K562 (cell line): ENCODE measurements at regions not wholly inside any gene's neighbourhood (a gene's known extent, or its start where the extent isn't known, plus 50 kb on each side); places are given as distances from the start of the nearest gene placed in this dataset.

Experiments used
- ATAC-seq: fragments of 200-7000 bp; cut with Tn5 transposase; 3 replicates; pipeline ENCODE4 v1.9.1; 2020; ENCODE audit warnings: moderate library complexity
- BruUV-seq: library from RNA; stranded (reverse); fragments of 400-500 nt; replicated peaks from 2 replicates; lab custom pipeline; 2021; lab: Mats Ljungman, UMichigan
- CTCF ChIA-PET: fragments of 300-600 bp; formaldehyde crosslinking; extraction: SDS; loops from one replicate; lab custom pipeline; 2021; ENCODE audit warnings: low intra/inter-chr PET ratio; lab: Yijun Ruan, JAX
- POLR2A ChIA-PET: fragments of 300-600, 350-650 bp; sonication (Branson Sonifier 250); formaldehyde crosslinking; extraction: SDS; loops from one replicate; lab custom pipeline; 2021; ENCODE audit warnings: antibody characterized with exemption, inconsistent platforms; lab: Yijun Ruan, JAX
- DNase-seq, 4 experiments: peaks; one replicate each; pipeline versions ENCODE4 v3.0.0 to v3.0.0-alpha.2; 2011 to 2018; ENCODE audit warnings: low spot score in 3 of 4, mixed read lengths in 3 of 4; ENCODE audit errors: extremely low read depth in 1 of 4
- FAIRE-seq: peaks from 2 replicates; lab custom pipeline; 2011; peaks lifted over from hg19 to GRCh38; lab: Jason Lieb, UNC
- H2AFZ ChIP-seq: 2 replicates; pipeline ENCODE4 v1.6.0; 2011; ENCODE audit warnings: low read depth, low read length, control low read depth, inconsistent platforms
- H3K27ac ChIP-seq: fragments of 200-600 bp; 3 replicates; pipeline ENCODE4 v1.8.0; 2011; ENCODE audit warnings: low read depth, mild to moderate bottlenecking, control low read depth, inconsistent platforms, low read length, moderate library complexity, mixed read lengths; ENCODE audit errors: extremely low read depth
- H3K27me3 ChIP-seq, 2 experiments: fragments of 300-600 bp in 1 of 2; 2 replicates in 1 of 2; 3 replicates in 1 of 2; pipeline versions ENCODE4 v1.6.0 to v1.8.0; 2011; ENCODE audit warnings: inconsistent platforms in 2 of 2, low read length in 2 of 2, mild to moderate bottlenecking in 1 of 2, mixed read lengths in 1 of 2, moderate library complexity in 1 of 2; ENCODE audit not compliant: control insufficient read depth in 2 of 2, insufficient read depth in 2 of 2
- H3K36me3 ChIP-seq: fragments of 300-600 bp; 3 replicates; pipeline ENCODE4 v1.8.0; 2011; ENCODE audit warnings: mild to moderate bottlenecking, low read length, inconsistent platforms; ENCODE audit not compliant: control insufficient read depth, insufficient read depth
- H3K4me1 ChIP-seq, 2 experiments: fragments of 200-600 bp in 1 of 2; replicated peaks in 1 of 2; 2 replicates in 1 of 2; 3 replicates in 1 of 2; pipeline versions ENCODE4 v1.5.1 to v1.8.0; 2011; ENCODE audit warnings: inconsistent platforms in 2 of 2, low read length in 2 of 2, mild to moderate bottlenecking in 1 of 2, mixed read lengths in 1 of 2, moderate library complexity in 1 of 2; ENCODE audit not compliant: control insufficient read depth in 2 of 2, insufficient read depth in 2 of 2
- H3K4me2 ChIP-seq: 2 replicates; pipeline ENCODE4 v1.6.1; 2011; ENCODE audit warnings: low read length, control low read depth, inconsistent platforms, mixed read lengths; ENCODE audit not compliant: insufficient read depth
- H3K4me3 ChIP-seq: fragments of 200-600 bp; sonication (generic), shearing (Covaris generic); 2 replicates; pipeline ENCODE4 v1.5.1; 2016; ENCODE audit warnings: control low read depth, inconsistent platforms
- H3K79me2 ChIP-seq: fragments of 200-600 bp; 3 replicates; pipeline ENCODE4 v1.8.0; 2011; ENCODE audit warnings: low read length, inconsistent platforms; ENCODE audit not compliant: control insufficient read depth, insufficient read depth
- H3K9ac ChIP-seq, 2 experiments: 2 replicates each; pipeline versions ENCODE4 v1.6.0 to v1.6.1; 2011; ENCODE audit warnings: low read depth in 2 of 2, low read length in 2 of 2, control low read depth in 1 of 2, inconsistent platforms in 1 of 2, mild to moderate bottlenecking in 1 of 2, mixed read lengths in 1 of 2; ENCODE audit not compliant: insufficient read depth in 1 of 2
- H3K9me1 ChIP-seq: one replicate; pipeline ENCODE4 v1.6.0; 2011; ENCODE audit warnings: inconsistent platforms, mild to moderate bottlenecking, low read length, moderate library complexity; ENCODE audit not compliant: control insufficient read depth, insufficient read depth
- H3K9me3 ChIP-seq: replicated peaks from 2 replicates; pipeline ENCODE4 v1.5.1; 2011; ENCODE audit warnings: low read depth, low read length, inconsistent platforms; ENCODE audit not compliant: control insufficient read depth, insufficient read depth
- H4K20me1 ChIP-seq: replicated peaks from 2 replicates; pipeline ENCODE4 v1.6.1; 2011; ENCODE audit warnings: low read length, inconsistent platforms, mixed read lengths; ENCODE audit not compliant: control insufficient read depth, insufficient read depth
- BCL6 ChIP-seq: fragments of 250-450 bp; sonication (Bioruptor Pico); IDR thresholded peaks from 2 replicates; pipeline ENCODE4 v1.4.0; 2020
- CBX5 ChIP-seq: IDR thresholded peaks from 2 replicates; pipeline ENCODE4 v1.6.1; 2014; ENCODE audit warnings: low read depth, borderline replicate concordance
- DMBX1 ChIP-seq: fragments of 250-450 bp; sonication (Bioruptor Pico); IDR thresholded peaks from 2 replicates; pipeline ENCODE4 v1.8.0; 2022; ENCODE audit warnings: inconsistent platforms, mild to moderate bottlenecking, moderate library complexity, borderline replicate concordance
- HNRNPUL1 ChIP-seq: fragments of 200-400 bp; formaldehyde crosslinking; IDR thresholded peaks from 2 replicates; pipeline ENCODE4 v1.6.1; 2017; ENCODE audit warnings: low read length
- YBX1 ChIP-seq: fragments of 450-650 bp; IDR thresholded peaks from 2 replicates; pipeline ENCODE4 v1.7.1; 2016; ENCODE audit warnings: mild to moderate bottlenecking
- ZKSCAN3 ChIP-seq: fragments of 250-450 bp; sonication (Bioruptor Pico); IDR thresholded peaks from 2 replicates; pipeline ENCODE4 v1.4.0; 2020
- ZZZ3 ChIP-seq: fragments of 450-650 bp; IDR thresholded peaks from 2 replicates; pipeline ENCODE4 v1.6.1; 2016; ENCODE audit warnings: antibody characterized with exemption, mild to moderate bottlenecking, moderate library complexity
- WGBS: fragments of 100-300 bp; shearing (Covaris generic); methylation state at CpG from one replicate; pipeline ENCODE4 v1.1.6; 2016; ENCODE audit warnings: low coverage, mixed read lengths; ENCODE audit not compliant: insufficient coverage; ENCODE audit errors: missing lambda C conversion rate; 5-methylcytosine and 5-hydroxymethylcytosine counted together
- in situ Hi-C: fragments of 300-500 bp; cut with MboI; formaldehyde crosslinking; loops from 4 replicates; pipeline ENCODE4 v1.15.0; 2018; ENCODE audit warnings: inconsistent platforms, mixed read lengths
- intact Hi-C: fragments of 100-400 bp; cut with micrococcal nuclease; formaldehyde crosslinking; loops from 2 replicates; pipeline ENCODE4 v1.14.2; 2022
- TF ChIP-seq, protein P1 (sequence below): sonication (generic); formaldehyde crosslinking; IDR thresholded peaks from 2 replicates; pipeline ENCODE4 v1.8.0; 2023; ENCODE audit warnings: mild to moderate bottlenecking, missing genetic modification reagents
- TF ChIP-seq, protein P2 (sequence below): fragments of 450-650 bp; IDR thresholded peaks from 2 replicates; pipeline ENCODE4 v1.7.1; 2018; ENCODE audit warnings: mild to moderate bottlenecking, low read depth; ENCODE audit not compliant: partially characterized antibody

DNA sequence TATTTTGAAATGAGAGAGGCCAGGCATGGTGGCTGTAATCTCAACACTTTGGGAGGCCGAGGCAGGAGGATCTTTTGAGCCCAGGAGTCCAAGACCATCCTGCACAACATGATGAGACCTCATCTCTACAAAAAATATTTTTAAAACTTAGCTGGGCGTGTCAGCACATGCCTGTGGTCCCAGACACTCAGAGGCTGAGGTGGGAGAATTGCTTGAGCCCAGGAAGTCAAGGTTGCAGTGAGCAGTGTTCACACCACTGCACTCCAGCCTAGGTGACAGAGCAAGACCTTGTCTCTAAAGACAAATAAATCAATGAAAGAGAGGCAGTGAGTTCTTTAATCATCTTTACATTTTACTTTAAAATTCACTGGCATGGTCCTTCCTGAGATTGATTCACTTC is 124.5 kb downstream of the DUSP6 start:
- TF ChIP-seq ZKSCAN3 (CRISPR knock-in tag): no peak
- no peak for TF ChIP-seq HNRNPUL1
- no peak for TF ChIP-seq ZZZ3
- TF ChIP-seq, protein P1, sequence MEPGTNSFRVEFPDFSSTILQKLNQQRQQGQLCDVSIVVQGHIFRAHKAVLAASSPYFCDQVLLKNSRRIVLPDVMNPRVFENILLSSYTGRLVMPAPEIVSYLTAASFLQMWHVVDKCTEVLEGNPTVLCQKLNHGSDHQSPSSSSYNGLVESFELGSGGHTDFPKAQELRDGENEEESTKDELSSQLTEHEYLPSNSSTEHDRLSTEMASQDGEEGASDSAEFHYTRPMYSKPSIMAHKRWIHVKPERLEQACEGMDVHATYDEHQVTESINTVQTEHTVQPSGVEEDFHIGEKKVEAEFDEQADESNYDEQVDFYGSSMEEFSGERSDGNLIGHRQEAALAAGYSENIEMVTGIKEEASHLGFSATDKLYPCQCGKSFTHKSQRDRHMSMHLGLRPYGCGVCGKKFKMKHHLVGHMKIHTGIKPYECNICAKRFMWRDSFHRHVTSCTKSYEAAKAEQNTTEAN (CRISPR knock-in tag): no peak
- TF ChIP-seq, protein P2, sequence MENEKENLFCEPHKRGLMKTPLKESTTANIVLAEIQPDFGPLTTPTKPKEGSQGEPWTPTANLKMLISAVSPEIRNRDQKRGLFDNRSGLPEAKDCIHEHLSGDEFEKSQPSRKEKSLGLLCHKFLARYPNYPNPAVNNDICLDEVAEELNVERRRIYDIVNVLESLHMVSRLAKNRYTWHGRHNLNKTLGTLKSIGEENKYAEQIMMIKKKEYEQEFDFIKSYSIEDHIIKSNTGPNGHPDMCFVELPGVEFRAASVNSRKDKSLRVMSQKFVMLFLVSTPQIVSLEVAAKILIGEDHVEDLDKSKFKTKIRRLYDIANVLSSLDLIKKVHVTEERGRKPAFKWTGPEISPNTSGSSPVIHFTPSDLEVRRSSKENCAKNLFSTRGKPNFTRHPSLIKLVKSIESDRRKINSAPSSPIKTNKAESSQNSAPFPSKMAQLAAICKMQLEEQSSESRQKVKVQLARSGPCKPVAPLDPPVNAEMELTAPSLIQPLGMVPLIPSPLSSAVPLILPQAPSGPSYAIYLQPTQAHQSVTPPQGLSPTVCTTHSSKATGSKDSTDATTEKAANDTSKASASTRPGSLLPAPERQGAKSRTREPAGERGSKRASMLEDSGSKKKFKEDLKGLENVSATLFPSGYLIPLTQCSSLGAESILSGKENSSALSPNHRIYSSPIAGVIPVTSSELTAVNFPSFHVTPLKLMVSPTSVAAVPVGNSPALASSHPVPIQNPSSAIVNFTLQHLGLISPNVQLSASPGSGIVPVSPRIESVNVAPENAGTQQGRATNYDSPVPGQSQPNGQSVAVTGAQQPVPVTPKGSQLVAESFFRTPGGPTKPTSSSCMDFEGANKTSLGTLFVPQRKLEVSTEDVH: no peak
- TF ChIP-seq BCL6 (CRISPR knock-in tag): no peak
- TF ChIP-seq YBX1: no peak
- no peak for TF ChIP-seq CBX5
- TF ChIP-seq DMBX1: no peak
- TF ChIP-seq, all 486 proteins: peak for 0
- no peaks in the 10 kb centered on the region for H3K79me2 ChIP-seq
- H4K20me1 ChIP-seq: no peaks in the 10 kb centered on the region
- no peak overlapping the region for H3K4me3 ChIP-seq
- no peak overlapping the region for H3K9ac ChIP-seq
- WGBS: 3% methylated on average over 2 of the region's 2 CpGs
- intact Hi-C loops: no loop called here
- H3K4me2 ChIP-seq: no peak overlapping the region
- BruUV-seq: no TSS peak
- no peaks in the 10 kb centered on the region; a peak in 1 of 5 replicates for H3K4me1 ChIP-seq
- CTCF ChIA-PET: no interaction called here
- no peak overlapping the region for H3K27ac ChIP-seq
- no peak for ATAC-seq
- no peaks in the 10 kb centered on the region for H3K36me3 ChIP-seq
- POLR2A ChIA-PET: no interaction called here
- H2AFZ ChIP-seq: no peak overlapping the region
- no peak for FAIRE-seq
- no peaks in the 10 kb centered on the region for H3K9me1 ChIP-seq
- H3K27me3 ChIP-seq: no peaks in the 10 kb centered on the region
- no peaks in the 10 kb centered on the region for H3K9me3 ChIP-seq
- no peak for DNase-seq
- in situ Hi-C loops: no loop called here
